LNCAP (cell line): ENCODE measurements at regions not wholly inside any gene's neighbourhood (a gene's known extent, or its start where the extent isn't known, plus 50 kb on each side); places are given as distances from the start of the nearest gene placed in this dataset.

Source experiments
- TF ChIP-seq, protein P1 (sequence below): fragments of 450-650 bp; IDR thresholded peaks from 2 replicates; pipeline ENCODE4 v1.5.1; 2017; ENCODE audit warnings: mild to moderate bottlenecking

DNA sequence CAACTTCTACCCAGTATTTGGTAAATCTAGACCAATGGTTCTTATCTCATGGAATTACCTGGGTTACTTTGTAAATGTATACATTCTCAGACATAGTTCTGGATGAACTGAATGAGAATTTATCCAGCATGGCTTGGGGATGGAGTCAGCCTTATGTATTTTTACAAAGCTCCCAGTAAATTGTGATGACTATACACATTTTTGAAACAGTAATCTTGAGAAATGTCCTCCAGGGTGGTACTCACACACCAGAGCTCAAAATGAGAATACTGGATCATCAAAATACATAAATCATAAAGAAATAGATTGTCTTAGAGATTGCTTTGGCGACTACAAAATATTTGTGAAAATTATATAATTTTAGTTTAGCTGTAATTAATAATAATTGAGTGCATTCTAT is 722.1 kb upstream of the DPPA4 start:
- TF ChIP-seq, protein P1, sequence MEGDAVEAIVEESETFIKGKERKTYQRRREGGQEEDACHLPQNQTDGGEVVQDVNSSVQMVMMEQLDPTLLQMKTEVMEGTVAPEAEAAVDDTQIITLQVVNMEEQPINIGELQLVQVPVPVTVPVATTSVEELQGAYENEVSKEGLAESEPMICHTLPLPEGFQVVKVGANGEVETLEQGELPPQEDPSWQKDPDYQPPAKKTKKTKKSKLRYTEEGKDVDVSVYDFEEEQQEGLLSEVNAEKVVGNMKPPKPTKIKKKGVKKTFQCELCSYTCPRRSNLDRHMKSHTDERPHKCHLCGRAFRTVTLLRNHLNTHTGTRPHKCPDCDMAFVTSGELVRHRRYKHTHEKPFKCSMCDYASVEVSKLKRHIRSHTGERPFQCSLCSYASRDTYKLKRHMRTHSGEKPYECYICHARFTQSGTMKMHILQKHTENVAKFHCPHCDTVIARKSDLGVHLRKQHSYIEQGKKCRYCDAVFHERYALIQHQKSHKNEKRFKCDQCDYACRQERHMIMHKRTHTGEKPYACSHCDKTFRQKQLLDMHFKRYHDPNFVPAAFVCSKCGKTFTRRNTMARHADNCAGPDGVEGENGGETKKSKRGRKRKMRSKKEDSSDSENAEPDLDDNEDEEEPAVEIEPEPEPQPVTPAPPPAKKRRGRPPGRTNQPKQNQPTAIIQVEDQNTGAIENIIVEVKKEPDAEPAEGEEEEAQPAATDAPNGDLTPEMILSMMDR = no peak

DNA sequence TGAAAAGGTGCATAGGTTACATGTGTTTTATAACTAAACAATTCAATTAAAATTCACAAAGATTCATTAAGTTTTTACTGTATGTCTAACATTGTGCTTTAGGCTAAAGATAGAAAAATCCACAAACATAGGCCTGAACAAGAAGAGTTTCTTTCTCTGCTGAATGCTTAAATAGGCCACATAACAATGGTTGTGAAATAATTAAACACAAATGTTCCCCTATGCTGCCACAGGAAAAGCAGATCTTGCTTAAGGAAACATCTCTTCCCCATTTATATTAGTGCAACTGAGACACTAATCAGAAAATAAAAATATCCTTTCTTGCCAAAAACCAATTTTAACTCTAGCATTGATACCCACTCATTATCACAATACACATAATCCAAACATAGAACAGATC is 725.4 kb upstream of the DPPA4 start:
- TF ChIP-seq, protein P1 = no peak

DNA sequence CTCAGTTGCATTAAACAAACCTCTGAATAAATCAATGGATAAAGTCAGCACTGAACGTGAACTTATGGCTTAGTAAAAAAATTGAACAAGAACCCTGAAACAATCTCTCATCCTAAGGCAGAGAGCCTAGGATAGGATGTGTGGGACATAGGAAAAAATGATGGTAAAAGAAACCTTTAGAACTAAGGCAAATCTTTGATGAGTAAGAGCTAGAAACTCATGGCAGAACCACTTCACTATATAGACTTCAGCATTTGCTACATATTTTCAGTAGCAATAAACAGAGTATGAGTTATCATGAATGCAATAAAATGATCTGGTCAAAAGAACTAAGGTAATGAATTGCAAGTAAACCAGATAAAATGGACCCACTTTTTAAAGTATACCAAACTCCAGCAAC is 725.8 kb upstream of the DPPA4 start:
- TF ChIP-seq, protein P1 = no peak

DNA sequence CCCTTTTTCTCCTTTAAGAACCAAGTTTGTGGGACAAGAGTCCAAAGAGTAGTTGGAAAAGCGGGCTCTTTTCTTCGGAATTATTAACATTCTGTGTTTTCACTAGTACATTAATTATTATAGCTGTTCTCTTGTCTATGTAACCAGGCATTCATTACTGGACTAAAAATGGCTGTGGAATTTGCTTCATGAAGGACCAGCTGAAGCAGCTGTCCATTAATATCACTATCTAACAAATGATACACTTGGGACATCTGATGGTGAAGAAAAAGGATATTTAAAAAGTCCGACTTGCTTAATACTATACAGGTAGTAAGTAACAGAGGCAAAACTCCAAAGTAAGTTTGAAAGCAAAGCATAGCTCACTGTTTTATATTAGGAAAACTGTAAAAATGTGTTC is 728.9 kb upstream of the DPPA4 start:
- TF ChIP-seq, protein P1 = no peak

DNA sequence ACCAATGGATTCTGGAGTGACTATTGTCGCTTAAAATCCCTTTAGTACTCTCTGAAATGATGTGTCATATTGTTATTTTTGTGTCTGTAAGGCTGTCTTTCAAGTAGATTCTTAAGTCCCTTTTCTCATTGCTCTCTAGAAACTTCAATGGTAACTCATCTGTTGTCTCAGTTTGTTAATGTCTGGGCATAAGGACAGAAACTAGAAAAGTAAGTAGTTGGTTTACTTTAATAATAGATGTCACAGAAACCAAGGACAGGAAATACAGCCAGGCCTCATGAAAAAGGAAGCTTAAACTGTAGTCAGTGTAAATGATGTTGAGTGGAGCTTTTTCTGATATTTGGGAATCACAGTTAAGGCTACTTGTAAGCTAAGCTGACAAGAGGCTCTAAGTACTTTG is 730.2 kb upstream of the DPPA4 start:
- TF ChIP-seq, protein P1 = no peak

DNA sequence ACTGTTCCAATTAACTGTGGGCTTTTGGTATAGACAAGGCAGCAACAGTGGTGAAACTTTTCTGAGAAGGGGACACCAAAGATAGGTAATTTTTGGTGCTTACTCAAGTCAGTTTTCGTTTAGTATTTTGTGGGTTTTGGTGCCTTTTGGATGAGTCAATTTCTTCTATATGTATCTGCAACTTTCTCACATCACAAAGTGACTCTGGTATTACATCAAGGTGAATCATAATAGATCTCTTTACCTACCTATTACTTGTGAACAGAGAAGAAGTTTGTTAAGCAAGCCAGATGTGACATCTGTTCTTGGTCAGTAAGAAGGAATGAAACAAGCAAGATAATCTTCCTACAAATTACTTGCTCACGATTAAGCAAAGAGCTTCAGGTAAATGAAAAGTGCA is 732.4 kb upstream of the DPPA4 start:
- TF ChIP-seq, protein P1 = no peak

DNA sequence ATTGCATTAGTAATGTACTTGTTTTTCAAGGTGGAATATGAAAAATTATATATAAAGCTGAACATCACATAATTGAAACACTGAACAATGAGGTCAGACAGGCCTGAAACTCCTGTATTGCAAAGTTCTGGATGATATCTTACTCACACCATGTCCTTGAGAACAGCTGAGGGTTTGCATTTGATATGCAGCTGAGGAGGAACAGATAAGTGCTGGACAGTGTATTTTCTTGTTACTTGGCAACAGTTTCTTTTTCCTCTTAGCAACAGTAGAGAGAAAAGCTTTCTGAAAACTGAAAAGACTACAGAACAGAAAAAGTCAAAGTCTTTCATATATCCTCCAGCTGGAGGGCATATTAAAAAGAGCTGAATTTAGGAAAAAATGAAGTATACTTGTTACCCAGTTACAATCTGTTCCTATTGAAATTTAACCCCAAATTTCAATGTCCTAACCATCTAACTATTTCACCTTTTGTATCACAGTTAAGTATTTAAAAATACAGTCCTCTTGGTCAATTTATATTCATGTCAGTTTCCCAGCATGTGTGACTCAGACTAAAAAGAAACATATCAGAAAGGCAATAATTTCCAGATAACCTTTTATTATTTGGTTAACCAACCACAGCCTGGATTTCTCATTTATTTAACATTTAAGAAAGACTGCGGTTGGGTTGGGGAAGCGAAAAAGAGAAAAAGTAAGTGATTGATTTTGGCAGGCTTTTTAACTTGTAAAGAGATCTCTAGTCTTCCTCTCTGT is 733.0 kb upstream of the DPPA4 start:
- TF ChIP-seq, protein P1 = no peak

DNA sequence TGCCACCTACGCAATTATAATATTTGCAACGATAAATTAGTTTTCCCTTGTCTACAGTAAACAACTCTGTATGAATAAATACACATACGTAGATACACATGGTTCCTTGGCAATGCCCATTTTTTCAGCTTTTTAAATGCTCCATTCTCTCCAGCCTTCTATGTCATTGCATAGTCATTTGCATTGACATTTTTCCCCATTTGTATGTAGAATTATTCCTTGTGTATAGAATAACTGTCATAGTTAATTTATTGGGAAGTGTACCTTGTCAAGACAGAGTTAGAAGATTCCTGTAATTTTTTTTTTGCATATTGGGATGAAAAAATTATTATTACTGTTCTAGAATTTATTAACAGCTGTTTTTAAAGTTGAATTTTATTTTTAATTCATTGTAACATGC is 736.7 kb upstream of the DPPA4 start:
- TF ChIP-seq, protein P1 = no peak
